Endothelial cell of umbilical vein (primary cell): ENCODE measurements at regions not wholly inside any gene's neighbourhood (a gene's known extent, or its start where the extent isn't known, plus 50 kb on each side); places are given as distances from the start of the nearest gene placed in this dataset.

Experiments
- EZH2 ChIP-seq: IDR thresholded peaks from 2 replicates; pipeline ENCODE4 v1.6.1; 2012; ENCODE audit warnings: borderline replicate concordance, low read depth, mild to moderate bottlenecking, moderate library complexity, low read length, inconsistent platforms; ENCODE audit not compliant: severe bottlenecking
- TF ChIP-seq, protein P1 (sequence below), 2 donors: IDR thresholded peaks; 1 replicate in 1 of 2; 2 replicates in 1 of 2; pipeline ENCODE4 v1.5.1; 2011; ENCODE audit warnings: low read length in 2 of 2, mild to moderate bottlenecking in 2 of 2, moderate library complexity in 2 of 2, control low read depth in 1 of 2, inconsistent platforms in 1 of 2, low read depth in 1 of 2; ENCODE audit not compliant: insufficient read depth in 1 of 2; ENCODE audit errors: extremely low read depth in 1 of 2

DNA sequence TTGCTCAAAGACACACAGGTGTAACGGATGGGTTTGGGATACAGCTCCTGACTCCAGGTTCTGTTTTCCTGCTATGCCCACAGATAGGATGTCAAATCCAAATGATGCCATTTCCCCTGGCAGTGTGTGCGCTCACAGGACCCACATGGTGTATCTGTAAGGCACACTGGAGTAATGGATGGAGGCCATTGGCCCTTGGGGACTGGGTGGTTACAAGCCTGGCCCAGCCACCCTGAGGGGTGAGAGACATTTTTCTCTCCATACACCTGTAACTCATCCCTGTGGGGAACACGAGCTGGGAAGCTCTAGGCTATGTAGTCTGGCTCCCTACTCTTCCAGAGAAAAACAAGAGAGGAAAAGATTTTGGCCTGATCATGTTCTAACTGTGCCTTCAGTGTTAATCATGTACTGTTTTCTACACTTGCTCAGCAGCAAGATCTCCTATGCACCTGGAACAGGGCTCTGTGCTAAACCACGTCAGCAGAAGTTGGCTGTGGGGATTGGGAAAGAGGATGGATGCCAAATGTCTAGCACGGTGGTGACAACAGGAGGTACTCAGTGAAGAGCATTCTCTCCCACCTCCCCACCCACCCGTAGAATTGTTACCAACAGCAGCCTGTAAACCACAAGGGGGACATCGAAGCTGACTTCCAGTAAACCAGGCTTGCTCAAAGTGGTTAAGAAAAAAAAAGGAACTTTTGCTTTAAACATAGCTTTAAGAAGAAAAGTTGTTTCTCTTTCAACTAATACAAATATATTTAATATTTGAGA is 237.0 kb downstream of the LACC1 start:
- TF ChIP-seq, protein P1, sequence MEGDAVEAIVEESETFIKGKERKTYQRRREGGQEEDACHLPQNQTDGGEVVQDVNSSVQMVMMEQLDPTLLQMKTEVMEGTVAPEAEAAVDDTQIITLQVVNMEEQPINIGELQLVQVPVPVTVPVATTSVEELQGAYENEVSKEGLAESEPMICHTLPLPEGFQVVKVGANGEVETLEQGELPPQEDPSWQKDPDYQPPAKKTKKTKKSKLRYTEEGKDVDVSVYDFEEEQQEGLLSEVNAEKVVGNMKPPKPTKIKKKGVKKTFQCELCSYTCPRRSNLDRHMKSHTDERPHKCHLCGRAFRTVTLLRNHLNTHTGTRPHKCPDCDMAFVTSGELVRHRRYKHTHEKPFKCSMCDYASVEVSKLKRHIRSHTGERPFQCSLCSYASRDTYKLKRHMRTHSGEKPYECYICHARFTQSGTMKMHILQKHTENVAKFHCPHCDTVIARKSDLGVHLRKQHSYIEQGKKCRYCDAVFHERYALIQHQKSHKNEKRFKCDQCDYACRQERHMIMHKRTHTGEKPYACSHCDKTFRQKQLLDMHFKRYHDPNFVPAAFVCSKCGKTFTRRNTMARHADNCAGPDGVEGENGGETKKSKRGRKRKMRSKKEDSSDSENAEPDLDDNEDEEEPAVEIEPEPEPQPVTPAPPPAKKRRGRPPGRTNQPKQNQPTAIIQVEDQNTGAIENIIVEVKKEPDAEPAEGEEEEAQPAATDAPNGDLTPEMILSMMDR (IDR thresholded peaks at IDR 0.05; ENCODE audit: extremely low read depth in 1 of 2, insufficient read depth in 1 of 2, low read depth in 1 of 2, low read length in 2 of 2) = peak in 1 of 2 donors; percentile 18
- no peak for TF ChIP-seq EZH2
